ENCODE measurements at regions not wholly inside any gene's neighbourhood (a gene's known extent, or its start where the extent isn't known, plus 50 kb on each side); places are given as distances from the start of the nearest gene placed in this dataset.

DNA sequence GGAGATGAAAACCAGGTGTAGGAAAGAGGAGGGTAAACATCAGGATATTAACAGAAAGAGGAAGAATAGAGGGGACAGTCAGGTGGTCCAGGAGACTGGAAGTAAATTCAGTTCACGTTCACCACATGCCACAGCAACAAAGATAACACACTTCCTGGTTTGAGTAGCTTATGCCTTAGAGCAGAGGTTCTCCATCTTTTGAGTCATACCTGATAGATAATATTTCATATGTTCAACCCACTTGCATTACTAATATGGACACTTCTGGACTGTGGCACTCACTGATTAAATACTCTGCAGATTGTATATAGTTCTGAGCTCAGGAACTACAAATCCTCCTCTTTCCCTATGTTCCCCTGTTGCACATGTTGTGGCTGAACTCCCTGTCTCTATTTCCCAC lies 179.9 kb upstream of the NR3C1 start (continued):
- TF ChIP-seq PHF21A (CRISPR knock-in tag; IDR thresholded peaks at IDR 0.05), result no peak
- no peak for TF ChIP-seq WIZ (CRISPR knock-in tag; IDR thresholded peaks at IDR 0.05)
- TF ChIP-seq EED (CRISPR knock-in tag; IDR thresholded peaks at IDR 0.05), result no peak

DNA sequence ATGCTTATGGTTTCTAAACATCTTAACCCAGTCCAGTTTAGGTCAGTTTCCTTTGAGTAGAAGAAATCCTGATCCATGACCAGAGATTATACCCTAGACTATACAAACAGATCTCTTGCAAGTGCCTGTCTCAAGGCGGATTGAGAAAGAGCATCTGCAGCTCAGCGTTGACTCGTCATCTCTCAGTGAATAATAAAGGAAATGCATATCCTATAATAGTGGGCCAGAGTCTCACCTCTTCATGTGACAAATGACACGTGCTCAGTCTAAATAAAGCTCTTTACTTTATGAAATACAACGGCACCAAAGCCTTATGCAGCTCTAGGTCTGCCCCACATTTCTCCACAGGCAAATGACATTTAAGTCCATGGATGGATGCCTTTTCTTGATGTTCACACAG lies 179.4 kb upstream of the NR3C1 start:
- H3K4me1 ChIP-seq (ENCODE audit: insufficient read depth, low read length), result peaks cover 22% of the 10 kb centered on the region
- 88% methylated on average over 5 of the region's 5 CpGs for WGBS (ENCODE audit: low lambda C conversion rate)
- H3K27me3 ChIP-seq (ENCODE audit: control insufficient read depth in 1 of 2, insufficient read depth in 2 of 2, low read length in 2 of 2), result no peaks in the 10 kb centered on the region
- no peak for TF ChIP-seq SNRNP70 (IDR thresholded peaks at IDR 0.05; ENCODE audit: low read depth, low read length)
- TF ChIP-seq ZNF713 (CRISPR knock-in tag; IDR thresholded peaks at IDR 0.05), result no peak
- no peak for TF ChIP-seq ZNF839 (CRISPR knock-in tag; IDR thresholded peaks at IDR 0.05; ENCODE audit: borderline replicate concordance)
- no peak for TF ChIP-seq KDM6A (CRISPR knock-in tag; IDR thresholded peaks at IDR 0.05; ENCODE audit: low read depth)
- TF ChIP-seq ISX (CRISPR knock-in tag; conservative IDR thresholded peaks at IDR 0.05), result no peak
- TF ChIP-seq, protein P1, sequence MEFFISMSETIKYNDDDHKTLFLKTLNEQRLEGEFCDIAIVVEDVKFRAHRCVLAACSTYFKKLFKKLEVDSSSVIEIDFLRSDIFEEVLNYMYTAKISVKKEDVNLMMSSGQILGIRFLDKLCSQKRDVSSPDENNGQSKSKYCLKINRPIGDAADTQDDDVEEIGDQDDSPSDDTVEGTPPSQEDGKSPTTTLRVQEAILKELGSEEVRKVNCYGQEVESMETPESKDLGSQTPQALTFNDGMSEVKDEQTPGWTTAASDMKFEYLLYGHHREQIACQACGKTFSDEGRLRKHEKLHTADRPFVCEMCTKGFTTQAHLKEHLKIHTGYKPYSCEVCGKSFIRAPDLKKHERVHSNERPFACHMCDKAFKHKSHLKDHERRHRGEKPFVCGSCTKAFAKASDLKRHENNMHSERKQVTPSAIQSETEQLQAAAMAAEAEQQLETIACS (CRISPR knock-in tag; IDR thresholded peaks at IDR 0.05), result no peak
- no peak for TF ChIP-seq NR2C2 (CRISPR knock-in tag; IDR thresholded peaks at IDR 0.05; ENCODE audit: borderline replicate concordance)
- TF ChIP-seq, protein P2, sequence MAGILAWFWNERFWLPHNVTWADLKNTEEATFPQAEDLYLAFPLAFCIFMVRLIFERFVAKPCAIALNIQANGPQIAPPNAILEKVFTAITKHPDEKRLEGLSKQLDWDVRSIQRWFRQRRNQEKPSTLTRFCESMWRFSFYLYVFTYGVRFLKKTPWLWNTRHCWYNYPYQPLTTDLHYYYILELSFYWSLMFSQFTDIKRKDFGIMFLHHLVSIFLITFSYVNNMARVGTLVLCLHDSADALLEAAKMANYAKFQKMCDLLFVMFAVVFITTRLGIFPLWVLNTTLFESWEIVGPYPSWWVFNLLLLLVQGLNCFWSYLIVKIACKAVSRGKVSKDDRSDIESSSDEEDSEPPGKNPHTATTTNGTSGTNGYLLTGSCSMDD (CRISPR knock-in tag; IDR thresholded peaks at IDR 0.05), result no peak
- TF ChIP-seq, protein P3, sequence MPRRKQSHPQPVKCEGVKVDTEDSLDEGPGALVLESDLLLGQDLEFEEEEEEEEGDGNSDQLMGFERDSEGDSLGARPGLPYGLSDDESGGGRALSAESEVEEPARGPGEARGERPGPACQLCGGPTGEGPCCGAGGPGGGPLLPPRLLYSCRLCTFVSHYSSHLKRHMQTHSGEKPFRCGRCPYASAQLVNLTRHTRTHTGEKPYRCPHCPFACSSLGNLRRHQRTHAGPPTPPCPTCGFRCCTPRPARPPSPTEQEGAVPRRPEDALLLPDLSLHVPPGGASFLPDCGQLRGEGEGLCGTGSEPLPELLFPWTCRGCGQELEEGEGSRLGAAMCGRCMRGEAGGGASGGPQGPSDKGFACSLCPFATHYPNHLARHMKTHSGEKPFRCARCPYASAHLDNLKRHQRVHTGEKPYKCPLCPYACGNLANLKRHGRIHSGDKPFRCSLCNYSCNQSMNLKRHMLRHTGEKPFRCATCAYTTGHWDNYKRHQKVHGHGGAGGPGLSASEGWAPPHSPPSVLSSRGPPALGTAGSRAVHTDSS (CRISPR knock-in tag; conservative IDR thresholded peaks at IDR 0.05), result no peak
- no peak for TF ChIP-seq RORA (CRISPR knock-in tag; IDR thresholded peaks at IDR 0.05)
- no peak for TF ChIP-seq ZNF543 (CRISPR knock-in tag; IDR thresholded peaks at IDR 0.05)
- TF ChIP-seq SRY (CRISPR knock-in tag; IDR thresholded peaks at IDR 0.05), result no peak
- TF ChIP-seq NAIF1 (CRISPR knock-in tag; IDR thresholded peaks at IDR 0.05; ENCODE audit: borderline replicate concordance), result no peak
- no peak for TF ChIP-seq NONO (IDR thresholded peaks at IDR 0.05)
- no peak for TF ChIP-seq NONO (CRISPR knock-in tag; conservative IDR thresholded peaks at IDR 0.05)
- H3K4me3 ChIP-seq (replicated peaks in 1 of 3; ENCODE audit: insufficient read depth in 1 of 3, low read depth in 2 of 3, low read length in 3 of 3), result no peak overlapping the region
- POLR2A ChIA-PET, result no interaction called here
- no peak for FAIRE-seq
- BruUV-seq (replicated peaks), result no TSS peak
- no peaks in the 10 kb centered on the region for H3K36me3 ChIP-seq (replicated peaks in 1 of 2; ENCODE audit: control insufficient read depth in 1 of 2, insufficient read depth in 2 of 2, low read length in 2 of 2)
- H3K9me3 ChIP-seq (ENCODE audit: low read length), result no peaks in the 10 kb centered on the region
- CTCF ChIA-PET (ENCODE audit: low intra/inter-chr PET ratio, low total read pairs), result no interaction called here
- intact Hi-C loops (cut with micrococcal nuclease; ENCODE audit: unreplicated experiment) (no loop called here), in situ Hi-C loops (cut with HindIII; ENCODE audit: extremely low pct_ligation_motif_present, low pct_unique_long_range_greater_than_20kb) (no loop called here)
- H3K79me2 ChIP-seq (ENCODE audit: insufficient read depth, low read length), result no peaks in the 10 kb centered on the region
- H3K4me2 ChIP-seq (ENCODE audit: low read depth, low read length), result no peak overlapping the region
- no peak for DNase-seq (ENCODE audit: low spot score)
- no peaks in the 10 kb centered on the region for H4K20me1 ChIP-seq (ENCODE audit: insufficient read depth, low read length)
- no peak overlapping the region for H2AFZ ChIP-seq (ENCODE audit: low read length)
- ATAC-seq, result no peak
- no peak overlapping the region for H3K9ac ChIP-seq (ENCODE audit: insufficient read depth, low read depth, low read length)
- H3K27ac ChIP-seq (ENCODE audit: extremely low read length, insufficient read depth, low read length), result no peak overlapping the region

Measured in HepG2 (cell line).